ENCODE measurements at regions not wholly inside any gene's neighbourhood (a gene's known extent, or its start where the extent isn't known, plus 50 kb on each side); places are given as distances from the start of the nearest gene placed in this dataset.

GRCh38 chr4:20348411-20348810, 96.7 kb downstream of the SLIT2 start:
- H3F3A ChIP-seq (ENCODE audit: insufficient read depth, low read length): no peaks in the 10 kb centered on the region
- H3K9me3 ChIP-seq (ENCODE audit: low read length): no peaks in the 10 kb centered on the region
- H4K20me1 ChIP-seq (ENCODE audit: insufficient read depth, low read length): no peaks in the 10 kb centered on the region
- no peak overlapping the region for H3K9ac ChIP-seq (ENCODE audit: low read length)
- no peaks in the 10 kb centered on the region for H3K9me2 ChIP-seq (ENCODE audit: low read depth, low read length)
- TF ChIP-seq, protein P1, sequence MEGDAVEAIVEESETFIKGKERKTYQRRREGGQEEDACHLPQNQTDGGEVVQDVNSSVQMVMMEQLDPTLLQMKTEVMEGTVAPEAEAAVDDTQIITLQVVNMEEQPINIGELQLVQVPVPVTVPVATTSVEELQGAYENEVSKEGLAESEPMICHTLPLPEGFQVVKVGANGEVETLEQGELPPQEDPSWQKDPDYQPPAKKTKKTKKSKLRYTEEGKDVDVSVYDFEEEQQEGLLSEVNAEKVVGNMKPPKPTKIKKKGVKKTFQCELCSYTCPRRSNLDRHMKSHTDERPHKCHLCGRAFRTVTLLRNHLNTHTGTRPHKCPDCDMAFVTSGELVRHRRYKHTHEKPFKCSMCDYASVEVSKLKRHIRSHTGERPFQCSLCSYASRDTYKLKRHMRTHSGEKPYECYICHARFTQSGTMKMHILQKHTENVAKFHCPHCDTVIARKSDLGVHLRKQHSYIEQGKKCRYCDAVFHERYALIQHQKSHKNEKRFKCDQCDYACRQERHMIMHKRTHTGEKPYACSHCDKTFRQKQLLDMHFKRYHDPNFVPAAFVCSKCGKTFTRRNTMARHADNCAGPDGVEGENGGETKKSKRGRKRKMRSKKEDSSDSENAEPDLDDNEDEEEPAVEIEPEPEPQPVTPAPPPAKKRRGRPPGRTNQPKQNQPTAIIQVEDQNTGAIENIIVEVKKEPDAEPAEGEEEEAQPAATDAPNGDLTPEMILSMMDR (IDR thresholded peaks at IDR 0.05; ENCODE audit: low read length): no peak
- no peak for TF ChIP-seq EZH2 (IDR thresholded peaks at IDR 0.05; ENCODE audit: borderline replicate concordance, low read length)
- no peaks in the 10 kb centered on the region for H3K4me1 ChIP-seq (ENCODE audit: insufficient read depth, low read length, severe bottlenecking)
- no peak overlapping the region for H3K4me3 ChIP-seq (ENCODE audit: low read depth, low read length, poor library complexity, severe bottlenecking)
- no peaks in the 10 kb centered on the region for H3K27me3 ChIP-seq (ENCODE audit: insufficient read depth, low read length)
- H2AFZ ChIP-seq (ENCODE audit: low read length): no peak overlapping the region
- no peak overlapping the region for H3K27ac ChIP-seq (ENCODE audit: low read depth, low read length, poor library complexity, severe bottlenecking)
- no peaks in the 10 kb centered on the region for H3K79me2 ChIP-seq (ENCODE audit: insufficient read depth, low read length)
- no peak overlapping the region for H3K4me2 ChIP-seq (ENCODE audit: low read length)
- H3K36me3 ChIP-seq (ENCODE audit: insufficient read depth, low read length): no peaks in the 10 kb centered on the region

DNA sequence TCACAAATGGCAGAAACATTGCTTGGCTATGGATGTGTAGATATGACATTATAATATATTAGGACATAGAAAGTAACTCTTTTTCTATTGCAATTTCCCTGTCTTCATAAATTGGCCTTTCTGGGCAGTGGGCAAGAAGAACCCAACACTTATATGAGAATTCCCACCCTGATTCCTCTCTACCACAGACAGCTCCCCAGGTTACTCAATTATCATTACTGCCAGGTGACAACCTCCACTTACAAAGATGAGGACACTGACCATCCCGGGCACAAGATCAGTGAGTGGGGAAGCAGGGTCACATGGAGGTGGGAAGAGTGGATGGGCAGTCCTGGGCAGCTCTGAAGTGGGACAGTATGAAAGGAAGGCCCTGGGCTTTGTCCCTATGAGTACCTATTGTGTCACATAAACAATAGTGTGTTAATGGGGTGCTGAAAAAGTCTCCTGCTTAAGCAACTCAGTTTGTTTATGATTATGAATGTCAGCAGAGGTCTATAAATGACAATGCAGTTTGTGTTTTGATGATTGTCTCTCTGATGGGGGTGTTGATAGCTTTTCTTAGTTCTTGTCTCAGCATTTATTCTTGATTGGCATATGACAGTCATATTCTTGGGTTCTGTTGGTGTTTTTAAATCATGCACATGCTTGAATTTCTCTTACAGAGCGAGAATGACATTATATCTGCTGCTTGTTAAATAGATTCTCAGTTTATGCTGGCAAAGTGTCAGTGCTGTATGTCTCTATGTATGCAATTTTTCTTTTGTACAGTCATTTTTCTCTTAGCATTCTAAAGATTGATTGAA, 99.9 kb downstream of the SLIT2 start:
- Histone ChIP-seq H4K20me1 (ENCODE audit: insufficient read depth, low read length) (no peaks in the 10 kb centered on the region), H3K9ac (ENCODE audit: low read length) (no peak overlapping the region), H3K27ac (ENCODE audit: low read depth, low read length, poor library complexity, severe bottlenecking) (no peak overlapping the region), H3K36me3 (ENCODE audit: insufficient read depth, low read length) (no peaks in the 10 kb centered on the region), H3K4me1 (ENCODE audit: insufficient read depth, low read length, severe bottlenecking) (no peaks in the 10 kb centered on the region), H3K4me3 (ENCODE audit: low read depth, low read length, poor library complexity, severe bottlenecking) (no peak overlapping the region), H3K27me3 (ENCODE audit: insufficient read depth, low read length) (no peaks in the 10 kb centered on the region), H3K9me2 (ENCODE audit: low read depth, low read length) (no peaks in the 10 kb centered on the region), H3K9me3 (ENCODE audit: low read length) (no peaks in the 10 kb centered on the region), H3F3A (ENCODE audit: insufficient read depth, low read length) (no peaks in the 10 kb centered on the region), H3K4me2 (ENCODE audit: low read length) (no peak overlapping the region), H3K79me2 (ENCODE audit: insufficient read depth, low read length) (no peaks in the 10 kb centered on the region), H2AFZ (ENCODE audit: low read length) (no peak overlapping the region)
- TF ChIP-seq, protein P1 (IDR thresholded peaks at IDR 0.05; ENCODE audit: low read length): no peak
- no peak for TF ChIP-seq EZH2 (IDR thresholded peaks at IDR 0.05; ENCODE audit: borderline replicate concordance, low read length)

DNA sequence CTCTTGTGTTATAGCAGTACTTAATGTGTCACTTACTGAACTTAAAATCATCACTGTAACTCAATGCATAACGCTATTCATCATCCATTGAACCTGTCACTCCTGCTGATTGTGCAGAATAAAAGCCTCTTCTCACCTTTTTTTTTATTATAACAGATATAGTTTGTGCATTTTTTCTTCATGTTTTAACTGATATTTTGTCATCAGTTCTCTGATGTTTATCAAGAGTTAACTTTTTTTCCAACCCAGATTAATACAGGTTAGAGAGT, 100.4 kb downstream of the SLIT2 start:
- no peak overlapping the region for H3K9ac ChIP-seq (ENCODE audit: low read length)
- no peak overlapping the region for H3K27ac ChIP-seq (ENCODE audit: low read depth, low read length, poor library complexity, severe bottlenecking)
- H3K36me3 ChIP-seq (ENCODE audit: insufficient read depth, low read length): no peaks in the 10 kb centered on the region

More for the DNA sequence above, 100.4 kb downstream of the SLIT2 start:
- Histone ChIP-seq H3K79me2 (ENCODE audit: insufficient read depth, low read length) (no peaks in the 10 kb centered on the region), H3K9me2 (ENCODE audit: low read depth, low read length) (no peaks in the 10 kb centered on the region), H3K4me3 (ENCODE audit: low read depth, low read length, poor library complexity, severe bottlenecking) (no peak overlapping the region), H2AFZ (ENCODE audit: low read length) (no peak overlapping the region), H3K27me3 (ENCODE audit: insufficient read depth, low read length) (no peaks in the 10 kb centered on the region), H3K4me1 (ENCODE audit: insufficient read depth, low read length, severe bottlenecking) (no peaks in the 10 kb centered on the region), H3F3A (ENCODE audit: insufficient read depth, low read length) (no peaks in the 10 kb centered on the region), H3K9me3 (ENCODE audit: low read length) (no peaks in the 10 kb centered on the region), H3K4me2 (ENCODE audit: low read length) (no peak overlapping the region), H4K20me1 (ENCODE audit: insufficient read depth, low read length) (no peaks in the 10 kb centered on the region)
- TF ChIP-seq EZH2 (IDR thresholded peaks at IDR 0.05; ENCODE audit: borderline replicate concordance, low read length): no peak
- TF ChIP-seq, protein P1 (IDR thresholded peaks at IDR 0.05; ENCODE audit: low read length): no peak

All from OCI-LY1 (cell line).